SK-N-SH (cell line): ENCODE measurements at regions not wholly inside any gene's neighbourhood (a gene's known extent, or its start where the extent isn't known, plus 50 kb on each side); places are given as distances from the start of the nearest gene placed in this dataset.

Source experiments
- CTCF ChIA-PET: fragments of 300-600, 350-600 bp; formaldehyde crosslinking; extraction: SDS; loops from one replicate; lab custom pipeline; 2021; lab: Yijun Ruan, JAX
- POLR2A ChIA-PET: fragments of 350-600 bp; sonication (Branson Sonifier 250); formaldehyde crosslinking; extraction: SDS; loops from one replicate; lab custom pipeline; 2020; ENCODE audit warnings: antibody characterized with exemption, inconsistent platforms; lab: Yijun Ruan, JAX
- DNase-seq: peaks from one replicate; pipeline ENCODE4 v3.0.0; 2012
- H2AFZ ChIP-seq: fragments of 200-600 bp; sonication (generic); 2 replicates; pipeline ENCODE4 v1.8.1; 2016; ENCODE audit warnings: antibody characterized with exemption, mild to moderate bottlenecking, low read depth
- H3F3A ChIP-seq: fragments of 200-600 bp; sonication (generic); replicated peaks from 2 replicates; pipeline ENCODE3; 2016; ENCODE audit warnings: antibody characterized with exemption, mild to moderate bottlenecking; ENCODE audit not compliant: insufficient read depth
- H3K27ac ChIP-seq, 2 experiments: fragments of 200-500 bp in 1 of 2; fragments of 200-600 bp in 1 of 2; sonication (Bioruptor generic) in 1 of 2; sonication (generic), shearing (Covaris generic) in 1 of 2; 2 replicates each; pipeline versions ENCODE4 v1.5.1 to v1.6.1; 2014 to 2016; ENCODE audit warnings: low read depth in 2 of 2, inconsistent platforms in 1 of 2, low read length in 1 of 2, mild to moderate bottlenecking in 1 of 2, mixed read lengths in 1 of 2
- H3K27me3 ChIP-seq: fragments of 200-600 bp; sonication (generic), shearing (Covaris generic); 2 replicates; pipeline ENCODE4 v1.6.1; 2016; ENCODE audit warnings: mixed run types; ENCODE audit not compliant: insufficient read depth
- H3K36me3 ChIP-seq, 2 experiments: fragments of 200-500 bp in 1 of 2; fragments of 200-600 bp in 1 of 2; sonication (Bioruptor generic) in 1 of 2; sonication (generic) in 1 of 2; replicated peaks in 1 of 2; 2 replicates each; pipeline versions ENCODE3 to v1.5.1; 2014 to 2016; ENCODE audit warnings: low read length in 1 of 2, mild to moderate bottlenecking in 1 of 2; ENCODE audit not compliant: insufficient read depth in 2 of 2, control insufficient read depth in 1 of 2
- H3K4me1 ChIP-seq, 2 experiments: fragments of 200-500 bp in 1 of 2; fragments of 200-600 bp in 1 of 2; sonication (Bioruptor generic) in 1 of 2; sonication (generic), shearing (Covaris generic) in 1 of 2; 2 replicates each; pipeline versions ENCODE4 v1.5.1 to v1.6.1; 2014 to 2016; ENCODE audit warnings: low read depth in 1 of 2, low read length in 1 of 2, mixed run types in 1 of 2; ENCODE audit not compliant: insufficient read depth in 2 of 2, control insufficient read depth in 1 of 2
- H3K4me2 ChIP-seq: fragments of 200-600 bp; sonication (generic), shearing (Covaris generic); 2 replicates; pipeline ENCODE4 v1.6.1; 2017; ENCODE audit warnings: mixed run types
- H3K4me3 ChIP-seq, 2 experiments: fragments of 200-500 bp in 1 of 2; fragments of 200-600 bp in 1 of 2; sonication (Bioruptor generic) in 1 of 2; sonication (generic), shearing (Covaris generic) in 1 of 2; 2 replicates each; pipeline versions ENCODE4 v1.5.1 to v1.8.1; 2014 to 2016; ENCODE audit warnings: low read depth in 2 of 2, inconsistent platforms in 1 of 2, low read length in 1 of 2, mild to moderate bottlenecking in 1 of 2, mixed read lengths in 1 of 2, moderate library complexity in 1 of 2
- H3K79me2 ChIP-seq: fragments of 200-600 bp; sonication (generic); 2 replicates; pipeline ENCODE4 v1.8.1; 2017; ENCODE audit warnings: mild to moderate bottlenecking; ENCODE audit not compliant: insufficient read depth
- H3K9ac ChIP-seq: fragments of 200-600 bp; sonication (generic); 2 replicates; pipeline ENCODE4 v1.6.1; 2017; ENCODE audit warnings: mixed run types
- H3K9me2 ChIP-seq: fragments of 200-600 bp; sonication (generic); 2 replicates; pipeline ENCODE4 v1.6.1; 2017; ENCODE audit warnings: mixed run types
- H3K9me3 ChIP-seq: fragments of 200-600 bp; sonication (generic); 2 replicates; pipeline ENCODE4 v1.6.1; 2017; ENCODE audit warnings: mixed run types, mild to moderate bottlenecking, moderate library complexity
- H4K20me1 ChIP-seq: fragments of 200-600 bp; sonication (generic); 2 replicates; pipeline ENCODE4 v1.6.1; 2017; ENCODE audit warnings: mild to moderate bottlenecking, mixed run types; ENCODE audit not compliant: insufficient read depth
- CTCF ChIP-seq: fragments of 200-600 bp; sonication (generic); IDR thresholded peaks from 2 replicates; pipeline ENCODE4 v1.6.1; 2017; ENCODE audit warnings: antibody characterized with exemption, mild to moderate bottlenecking, moderate library complexity
- EZH2phosphoT487 ChIP-seq: fragments of 200-600 bp; sonication (generic); IDR thresholded peaks from 2 replicates; pipeline ENCODE4 v1.6.1; 2017; ENCODE audit warnings: low read depth, mixed run types, mild to moderate bottlenecking, antibody characterized with exemption, moderate library complexity, borderline replicate concordance
- FOSL2 ChIP-seq: IDR thresholded peaks from 2 replicates; pipeline ENCODE4 v1.4.0; 2012; ENCODE audit warnings: low read depth, mild to moderate bottlenecking, moderate library complexity, borderline replicate concordance
- GATA2 ChIP-seq: sonication (generic); formaldehyde crosslinking; IDR thresholded peaks from 2 replicates; pipeline ENCODE4 v1.5.0; 2020; ENCODE audit warnings: mild to moderate bottlenecking, missing genetic modification reagents
- MXI1 ChIP-seq: IDR thresholded peaks from 2 replicates; pipeline ENCODE4 v1.6.1; 2012; ENCODE audit warnings: mild to moderate bottlenecking, low read depth, low read length, improper control_type of control experiment
- POLR2AphosphoS5 ChIP-seq: IDR thresholded peaks from 2 replicates; pipeline ENCODE4 v1.6.1; 2012; ENCODE audit warnings: low read depth, low read length
- RAD21 ChIP-seq: IDR thresholded peaks from 2 replicates; pipeline ENCODE4 v1.6.1; 2012; ENCODE audit warnings: mild to moderate bottlenecking, low read length
- TCF12 ChIP-seq: IDR thresholded peaks from 2 replicates; pipeline ENCODE4 v1.4.0; 2012
- ZBTB33 ChIP-seq: IDR thresholded peaks from 2 replicates; pipeline ENCODE4 v1.4.0; 2012; ENCODE audit warnings: low read depth, borderline replicate concordance
- WGBS: methylation state at CpG from one replicate; pipeline ENCODE4 v1.1.6; 2017; ENCODE audit warnings: low lambda C conversion rate; 5-methylcytosine and 5-hydroxymethylcytosine counted together
- TF ChIP-seq, protein P1 (sequence below): IDR thresholded peaks from 2 replicates; pipeline ENCODE4 v1.4.0; 2012; ENCODE audit warnings: low read depth

- peaks cover 2% of the 10 kb centered on the region for H3F3A ChIP-seq
- H3K9me2 ChIP-seq: no peaks in the 10 kb centered on the region
- ChIA-PET POLR2A (no interaction called here), CTCF (no interaction called here)
- no peaks in the 10 kb centered on the region for H3K27me3 ChIP-seq
- no peaks in the 10 kb centered on the region for H3K9me3 ChIP-seq
- DNase-seq: no peak
- H3K4me2 ChIP-seq: no peak overlapping the region
- H3K36me3 ChIP-seq: no peaks in the 10 kb centered on the region
- 83% methylated on average over 6 of the region's 9 CpGs for whole genome bisulfite sequencing
- H3K79me2 ChIP-seq: no peaks in the 10 kb centered on the region
- H4K20me1 ChIP-seq: no peaks in the 10 kb centered on the region
- H3K4me1 ChIP-seq: peaks cover 2 to 6% of the 10 kb centered on the region in 2 experiments; a peak in 2 of 4 replicates
- H3K4me3 ChIP-seq: no peak overlapping the region
- H3K27ac ChIP-seq: no peak overlapping the region
- no peak overlapping the region for H2AFZ ChIP-seq
- no peak overlapping the region for H3K9ac ChIP-seq
- TF ChIP-seq GATA2 (CRISPR knock-in tag): no peak
Measured at GRCh38 chr2:66849153-66849755, 414.3 kb downstream of the MEIS1 start.

GRCh38 chr2:66850376-66850775 is 415.5 kb downstream of the MEIS1 start:
- H3K9me2 ChIP-seq: no peaks in the 10 kb centered on the region
- no peak overlapping the region for H3K9ac ChIP-seq
- no peaks in the 10 kb centered on the region for H3K79me2 ChIP-seq
- no peaks in the 10 kb centered on the region for H3K27me3 ChIP-seq
- H3K9me3 ChIP-seq: no peaks in the 10 kb centered on the region
- POLR2A ChIA-PET: no interaction called here
- H3F3A ChIP-seq: peaks cover 2% of the 10 kb centered on the region
- 91% methylated on average over 7 of the region's 10 CpGs for WGBS
- H3K4me1 ChIP-seq: peaks cover 2 to 5% of the 10 kb centered on the region in 2 experiments; a peak in 2 of 4 replicates
- H3K4me3 ChIP-seq: no peak overlapping the region
- no peak overlapping the region for H2AFZ ChIP-seq
- CTCF ChIA-PET: interaction anchor here (1.2 kb wide), 1 partner anchor 14 kb away, joined by 3 read pairs; no protein-coding TSS in a partner anchor
- TF ChIP-seq RAD21 (no peak), ZBTB33 (no peak), MXI1 (no peak), FOSL2 (no peak), POLR2AphosphoS5 (no peak), TCF12 (no peak), CTCF (no peak), EZH2phosphoT487 (no peak)
- TF ChIP-seq, protein P1, sequence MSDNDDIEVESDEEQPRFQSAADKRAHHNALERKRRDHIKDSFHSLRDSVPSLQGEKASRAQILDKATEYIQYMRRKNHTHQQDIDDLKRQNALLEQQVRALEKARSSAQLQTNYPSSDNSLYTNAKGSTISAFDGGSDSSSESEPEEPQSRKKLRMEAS: no peak
- TF ChIP-seq, all 33 proteins: peak for 0
- H4K20me1 ChIP-seq: no peaks in the 10 kb centered on the region
- no peak overlapping the region for H3K4me2 ChIP-seq
- H3K36me3 ChIP-seq: no peaks in the 10 kb centered on the region
- no peak for DNase-seq
- H3K27ac ChIP-seq: no peak overlapping the region
